ENCODE measurements at regions not wholly inside any gene's neighbourhood (a gene's known extent, or its start where the extent isn't known, plus 50 kb on each side); places are given as distances from the start of the nearest gene placed in this dataset.

- Histone ChIP-seq H3K79me2 (ENCODE audit: low read length) (no peaks in the 10 kb centered on the region), H3K9me2 (replicated peaks; ENCODE audit: insufficient read depth, low read length) (no peaks in the 10 kb centered on the region), H3K27me3 (ENCODE audit: low read length) (no peaks in the 10 kb centered on the region), H3K36me3 (ENCODE audit: insufficient read depth, low read length) (no peaks in the 10 kb centered on the region), H3K27ac (ENCODE audit: low read length) (no peak overlapping the region), H4K20me1 (ENCODE audit: insufficient read depth, low read depth, low read length) (no peaks in the 10 kb centered on the region), H3K4me3 (ENCODE audit: low read length) (no peak overlapping the region), H3K4me2 (ENCODE audit: low read depth, low read length, poor library complexity, severe bottlenecking) (no peak overlapping the region), H3K9me3 (ENCODE audit: low read length) (no peaks in the 10 kb centered on the region), H2AFZ (ENCODE audit: low read length) (no peak overlapping the region), H3K9ac (ENCODE audit: low read length) (no peak overlapping the region), H3K4me1 (ENCODE audit: low read length) (no peaks in the 10 kb centered on the region)
- no peak for DNase-seq
Observed at GRCh38 chr1:242856289-242856688, 331.8 kb upstream of the PLD5 start.

GRCh38 chr1:242854466-242854865 is 330.0 kb upstream of the PLD5 start:
- H2AFZ ChIP-seq (ENCODE audit: low read length) = no peak overlapping the region
- no peaks in the 10 kb centered on the region for H3K9me3 ChIP-seq (ENCODE audit: low read length)
- H3K4me3 ChIP-seq (ENCODE audit: low read length) = no peak overlapping the region
- H3K9ac ChIP-seq (ENCODE audit: low read length) = no peak overlapping the region
- H3K9me2 ChIP-seq (replicated peaks; ENCODE audit: insufficient read depth, low read length) = no peaks in the 10 kb centered on the region
- H3K27ac ChIP-seq (ENCODE audit: low read length) = no peak overlapping the region
- H3K4me1 ChIP-seq (ENCODE audit: low read length) = no peaks in the 10 kb centered on the region
- no peaks in the 10 kb centered on the region for H4K20me1 ChIP-seq (ENCODE audit: insufficient read depth, low read depth, low read length)
- no peaks in the 10 kb centered on the region for H3K79me2 ChIP-seq (ENCODE audit: low read length)
- no peak for DNase-seq
- no peaks in the 10 kb centered on the region for H3K36me3 ChIP-seq (ENCODE audit: insufficient read depth, low read length)
- no peaks in the 10 kb centered on the region for H3K27me3 ChIP-seq (ENCODE audit: low read length)
- H3K4me2 ChIP-seq (ENCODE audit: low read depth, low read length, poor library complexity, severe bottlenecking) = no peak overlapping the region

- H3K27me3 ChIP-seq (ENCODE audit: low read length) = no peaks in the 10 kb centered on the region
Observed at GRCh38 chr1:242847390-242847993, 323.0 kb upstream of the PLD5 start.

GRCh38 chr1:242842094-242842493 is 317.6 kb upstream of the PLD5 start:
- Histone ChIP-seq H3K9me3 (ENCODE audit: low read length) (no peaks in the 10 kb centered on the region), H3K4me2 (ENCODE audit: low read depth, low read length, poor library complexity, severe bottlenecking) (no peak overlapping the region), H3K4me1 (ENCODE audit: low read length) (no peaks in the 10 kb centered on the region), H3K4me3 (ENCODE audit: low read length) (no peak overlapping the region), H3K9ac (ENCODE audit: low read length) (no peak overlapping the region), H3K27me3 (ENCODE audit: low read length) (no peaks in the 10 kb centered on the region), H4K20me1 (ENCODE audit: insufficient read depth, low read depth, low read length) (no peaks in the 10 kb centered on the region), H3K36me3 (ENCODE audit: insufficient read depth, low read length) (no peaks in the 10 kb centered on the region), H3K27ac (ENCODE audit: low read length) (no peak overlapping the region), H3K79me2 (ENCODE audit: low read length) (no peaks in the 10 kb centered on the region), H3K9me2 (replicated peaks; ENCODE audit: insufficient read depth, low read length) (no peaks in the 10 kb centered on the region; the same call in 1 of the 2 replicates), H2AFZ (ENCODE audit: low read length) (no peak overlapping the region)
- peak; percentile 47 for DNase-seq

More at GRCh38 chr1:242847390-242847993, 323.0 kb upstream of the PLD5 start:
- H3K4me3 ChIP-seq (ENCODE audit: low read length) = no peak overlapping the region
- peak; percentile 66 for DNase-seq
- H3K4me2 ChIP-seq (ENCODE audit: low read depth, low read length, poor library complexity, severe bottlenecking) = no peak overlapping the region
- H3K79me2 ChIP-seq (ENCODE audit: low read length) = no peaks in the 10 kb centered on the region
- no peaks in the 10 kb centered on the region for H3K9me3 ChIP-seq (ENCODE audit: low read length)
- no peaks in the 10 kb centered on the region; the same call in 1 of the 2 replicates for H3K9me2 ChIP-seq (replicated peaks; ENCODE audit: insufficient read depth, low read length)
- H4K20me1 ChIP-seq (ENCODE audit: insufficient read depth, low read depth, low read length) = no peaks in the 10 kb centered on the region
- no peaks in the 10 kb centered on the region for H3K4me1 ChIP-seq (ENCODE audit: low read length)
- H3K9ac ChIP-seq (ENCODE audit: low read length) = no peak overlapping the region
- H3K36me3 ChIP-seq (ENCODE audit: insufficient read depth, low read length) = no peaks in the 10 kb centered on the region
- H2AFZ ChIP-seq (ENCODE audit: low read length) = no peak overlapping the region
- H3K27ac ChIP-seq (ENCODE audit: low read length) = no peak overlapping the region

GRCh38 chr1:242839101-242839500 is 314.6 kb upstream of the PLD5 start:
- DNase-seq = no peak
- Histone ChIP-seq H2AFZ (ENCODE audit: low read length) (no peak overlapping the region), H4K20me1 (ENCODE audit: insufficient read depth, low read depth, low read length) (no peaks in the 10 kb centered on the region), H3K79me2 (ENCODE audit: low read length) (no peaks in the 10 kb centered on the region), H3K36me3 (ENCODE audit: insufficient read depth, low read length) (no peaks in the 10 kb centered on the region), H3K4me3 (ENCODE audit: low read length) (no peak overlapping the region), H3K27ac (ENCODE audit: low read length) (no peak overlapping the region), H3K27me3 (ENCODE audit: low read length) (no peaks in the 10 kb centered on the region), H3K4me2 (ENCODE audit: low read depth, low read length, poor library complexity, severe bottlenecking) (no peak overlapping the region), H3K9me2 (replicated peaks; ENCODE audit: insufficient read depth, low read length) (no peaks in the 10 kb centered on the region), H3K9me3 (ENCODE audit: low read length) (no peaks in the 10 kb centered on the region), H3K4me1 (ENCODE audit: low read length) (no peaks in the 10 kb centered on the region), H3K9ac (ENCODE audit: low read length) (no peak overlapping the region)

GRCh38 chr1:242836423-242836822 is 311.9 kb upstream of the PLD5 start:
- Histone ChIP-seq H3K4me2 (ENCODE audit: low read depth, low read length, poor library complexity, severe bottlenecking) (no peak overlapping the region), H3K4me1 (ENCODE audit: low read length) (no peaks in the 10 kb centered on the region), H3K27me3 (ENCODE audit: low read length) (no peaks in the 10 kb centered on the region), H3K4me3 (ENCODE audit: low read length) (no peak overlapping the region), H4K20me1 (ENCODE audit: insufficient read depth, low read depth, low read length) (no peaks in the 10 kb centered on the region), H2AFZ (ENCODE audit: low read length) (no peak overlapping the region), H3K36me3 (ENCODE audit: insufficient read depth, low read length) (no peaks in the 10 kb centered on the region), H3K9me3 (ENCODE audit: low read length) (no peaks in the 10 kb centered on the region), H3K27ac (ENCODE audit: low read length) (no peak overlapping the region), H3K79me2 (ENCODE audit: low read length) (no peaks in the 10 kb centered on the region), H3K9ac (ENCODE audit: low read length) (no peak overlapping the region), H3K9me2 (replicated peaks; ENCODE audit: insufficient read depth, low read length) (no peaks in the 10 kb centered on the region)
- DNase-seq = no peak

GRCh38 chr1:242828828-242829227 is 304.3 kb upstream of the PLD5 start:
- Histone ChIP-seq H3K79me2 (ENCODE audit: low read length) (no peaks in the 10 kb centered on the region), H3K4me1 (ENCODE audit: low read length) (no peaks in the 10 kb centered on the region), H3K36me3 (ENCODE audit: insufficient read depth, low read length) (no peaks in the 10 kb centered on the region), H3K27ac (ENCODE audit: low read length) (no peak overlapping the region), H3K9me2 (replicated peaks; ENCODE audit: insufficient read depth, low read length) (no peaks in the 10 kb centered on the region), H3K4me3 (ENCODE audit: low read length) (no peak overlapping the region), H4K20me1 (ENCODE audit: insufficient read depth, low read depth, low read length) (no peaks in the 10 kb centered on the region), H3K9me3 (ENCODE audit: low read length) (no peaks in the 10 kb centered on the region), H3K9ac (ENCODE audit: low read length) (no peak overlapping the region), H2AFZ (ENCODE audit: low read length) (no peak overlapping the region), H3K4me2 (ENCODE audit: low read depth, low read length, poor library complexity, severe bottlenecking) (no peak overlapping the region), H3K27me3 (ENCODE audit: low read length) (no peaks in the 10 kb centered on the region)
- DNase-seq = no peak

GRCh38 chr1:242828199-242828598 is 303.7 kb upstream of the PLD5 start:
- DNase-seq = peak; percentile 54
- Histone ChIP-seq H3K27ac (ENCODE audit: low read length) (no peak overlapping the region), H4K20me1 (ENCODE audit: insufficient read depth, low read depth, low read length) (no peaks in the 10 kb centered on the region), H3K9me3 (ENCODE audit: low read length) (no peaks in the 10 kb centered on the region), H3K4me3 (ENCODE audit: low read length) (no peak overlapping the region), H3K36me3 (ENCODE audit: insufficient read depth, low read length) (no peaks in the 10 kb centered on the region), H3K9me2 (replicated peaks; ENCODE audit: insufficient read depth, low read length) (no peaks in the 10 kb centered on the region), H3K27me3 (ENCODE audit: low read length) (no peaks in the 10 kb centered on the region), H3K9ac (ENCODE audit: low read length) (no peak overlapping the region), H3K4me2 (ENCODE audit: low read depth, low read length, poor library complexity, severe bottlenecking) (no peak overlapping the region), H3K4me1 (ENCODE audit: low read length) (no peaks in the 10 kb centered on the region), H2AFZ (ENCODE audit: low read length) (no peak overlapping the region), H3K79me2 (ENCODE audit: low read length) (no peaks in the 10 kb centered on the region)

Measured in Karpas-422 (cell line).